Epithelial cell of esophagus (primary cell): ENCODE measurements at regions not wholly inside any gene's neighbourhood (a gene's known extent, or its start where the extent isn't known, plus 50 kb on each side); places are given as distances from the start of the nearest gene placed in this dataset.

Source experiments
- DNase-seq: peaks from one replicate; pipeline ENCODE4 v3.0.0; 2010; ENCODE audit warnings: low read depth
- H3K4me3 ChIP-seq: 2 replicates; pipeline ENCODE4 v1.5.1; 2011; ENCODE audit warnings: mild to moderate bottlenecking, low read length, control low read depth
- CTCF ChIP-seq: IDR thresholded peaks from 2 replicates; pipeline ENCODE4 v1.5.1; 2011; ENCODE audit warnings: low read depth, mild to moderate bottlenecking, low read length, control low read depth, inconsistent platforms; ENCODE audit not compliant: insufficient read depth; ENCODE audit errors: missing control alignments

GRCh38 chr7:22669692-22670421 lies 57.1 kb upstream of the IL6 start:
- no peak overlapping the region for H3K4me3 ChIP-seq
- no peak for DNase-seq
- TF ChIP-seq CTCF, result no peak

GRCh38 chr7:22668971-22669401 lies 58.0 kb upstream of the IL6 start:
- no peak for TF ChIP-seq CTCF
- DNase-seq, result no peak
- no peak overlapping the region for H3K4me3 ChIP-seq

GRCh38 chr7:22667562-22668239 lies 59.3 kb upstream of the IL6 start:
- peak; percentile 91 for DNase-seq
- TF ChIP-seq CTCF, result no peak
- no peak overlapping the region for H3K4me3 ChIP-seq

- no peak for DNase-seq
- no peak overlapping the region for H3K4me3 ChIP-seq
- no peak for TF ChIP-seq CTCF
Observed at GRCh38 chr7:22667187-22667561, 59.8 kb upstream of the IL6 start.

GRCh38 chr7:22666732-22667131 lies 60.3 kb upstream of the IL6 start:
- no peak overlapping the region for H3K4me3 ChIP-seq
- DNase-seq, result peak; percentile 78
- no peak for TF ChIP-seq CTCF

GRCh38 chr7:22665923-22666322 lies 61.1 kb upstream of the IL6 start:
- no peak overlapping the region for H3K4me3 ChIP-seq
- TF ChIP-seq CTCF, result no peak
- no peak for DNase-seq
